Epithelial cell of esophagus (primary cell): ENCODE measurements at regions not wholly inside any gene's neighbourhood (a gene's known extent, or its start where the extent isn't known, plus 50 kb on each side); places are given as distances from the start of the nearest gene placed in this dataset.

Experiments
- DNase-seq: peaks from one replicate; pipeline ENCODE4 v3.0.0; 2010; ENCODE audit warnings: low read depth
- H3K4me3 ChIP-seq: 2 replicates; pipeline ENCODE4 v1.5.1; 2011; ENCODE audit warnings: mild to moderate bottlenecking, low read length, control low read depth
- TF ChIP-seq, protein P1 (sequence below): IDR thresholded peaks from 2 replicates; pipeline ENCODE4 v1.5.1; 2011; ENCODE audit warnings: low read depth, mild to moderate bottlenecking, low read length, control low read depth, inconsistent platforms; ENCODE audit not compliant: insufficient read depth; ENCODE audit errors: missing control alignments

DNA sequence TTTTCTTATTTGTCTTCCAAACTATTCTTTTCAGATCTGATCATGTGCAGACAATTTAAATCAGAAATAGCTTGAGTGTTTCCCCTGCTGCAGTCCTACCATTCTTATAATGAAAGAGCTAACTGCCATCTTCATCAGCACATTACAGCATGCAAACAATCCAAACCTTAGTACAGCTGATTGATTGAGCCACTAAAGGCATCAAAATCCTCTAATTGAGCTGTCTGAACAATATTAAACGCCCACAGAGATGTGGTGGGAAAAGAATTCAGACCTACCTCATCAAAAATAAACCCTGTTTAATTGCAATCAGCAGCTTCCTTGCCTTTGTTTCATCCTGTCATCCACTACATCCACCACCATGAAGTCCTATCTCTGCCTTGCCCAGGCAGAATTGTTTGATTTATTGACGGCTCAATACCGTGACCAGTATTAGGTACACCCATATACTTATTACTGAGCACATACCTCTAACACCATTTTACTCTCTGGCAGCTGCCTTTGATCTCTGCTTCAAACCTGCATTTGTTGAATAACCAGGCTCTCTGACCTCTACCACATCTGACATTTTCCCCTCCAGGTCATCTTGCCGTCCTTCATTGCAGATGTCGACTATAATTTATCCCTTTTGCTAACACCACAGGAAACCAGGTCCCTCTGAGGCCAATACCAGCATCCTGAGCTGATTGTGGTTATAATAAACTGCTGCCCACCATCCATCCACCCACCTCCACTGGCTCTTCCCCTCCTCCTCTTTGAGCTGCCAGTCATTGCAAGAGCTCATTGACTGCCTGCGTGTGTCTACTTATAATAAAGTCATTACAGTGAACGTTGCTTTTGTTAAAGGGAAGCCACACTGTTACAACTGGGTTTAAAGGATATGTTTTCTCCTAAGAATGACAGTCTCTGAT is 78.5 kb downstream of the RBM43 start:
- no peak for DNase-seq
- no peak overlapping the region for H3K4me3 ChIP-seq
- TF ChIP-seq, protein P1, sequence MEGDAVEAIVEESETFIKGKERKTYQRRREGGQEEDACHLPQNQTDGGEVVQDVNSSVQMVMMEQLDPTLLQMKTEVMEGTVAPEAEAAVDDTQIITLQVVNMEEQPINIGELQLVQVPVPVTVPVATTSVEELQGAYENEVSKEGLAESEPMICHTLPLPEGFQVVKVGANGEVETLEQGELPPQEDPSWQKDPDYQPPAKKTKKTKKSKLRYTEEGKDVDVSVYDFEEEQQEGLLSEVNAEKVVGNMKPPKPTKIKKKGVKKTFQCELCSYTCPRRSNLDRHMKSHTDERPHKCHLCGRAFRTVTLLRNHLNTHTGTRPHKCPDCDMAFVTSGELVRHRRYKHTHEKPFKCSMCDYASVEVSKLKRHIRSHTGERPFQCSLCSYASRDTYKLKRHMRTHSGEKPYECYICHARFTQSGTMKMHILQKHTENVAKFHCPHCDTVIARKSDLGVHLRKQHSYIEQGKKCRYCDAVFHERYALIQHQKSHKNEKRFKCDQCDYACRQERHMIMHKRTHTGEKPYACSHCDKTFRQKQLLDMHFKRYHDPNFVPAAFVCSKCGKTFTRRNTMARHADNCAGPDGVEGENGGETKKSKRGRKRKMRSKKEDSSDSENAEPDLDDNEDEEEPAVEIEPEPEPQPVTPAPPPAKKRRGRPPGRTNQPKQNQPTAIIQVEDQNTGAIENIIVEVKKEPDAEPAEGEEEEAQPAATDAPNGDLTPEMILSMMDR = no peak

DNA sequence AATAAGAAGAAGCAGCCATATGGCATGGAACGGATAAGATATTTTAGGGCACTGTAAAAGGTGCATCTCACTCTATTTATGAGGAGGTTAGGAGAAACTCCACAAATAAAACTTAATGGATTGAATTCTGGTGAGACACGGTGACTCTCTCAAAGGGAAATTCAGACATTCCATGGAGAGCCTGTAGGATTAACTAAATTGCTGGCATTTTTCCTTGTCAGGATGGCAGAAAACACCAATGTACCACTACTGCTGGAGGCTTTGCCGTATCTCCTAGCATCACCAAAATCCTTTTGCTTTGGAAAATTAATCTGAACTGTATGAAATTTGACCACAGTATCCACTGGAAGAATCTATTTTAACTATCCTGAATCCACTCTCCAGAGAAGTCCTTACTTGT is 79.3 kb downstream of the RBM43 start:
- DNase-seq = no peak
- H3K4me3 ChIP-seq = no peak overlapping the region
- TF ChIP-seq, protein P1 = no peak

DNA sequence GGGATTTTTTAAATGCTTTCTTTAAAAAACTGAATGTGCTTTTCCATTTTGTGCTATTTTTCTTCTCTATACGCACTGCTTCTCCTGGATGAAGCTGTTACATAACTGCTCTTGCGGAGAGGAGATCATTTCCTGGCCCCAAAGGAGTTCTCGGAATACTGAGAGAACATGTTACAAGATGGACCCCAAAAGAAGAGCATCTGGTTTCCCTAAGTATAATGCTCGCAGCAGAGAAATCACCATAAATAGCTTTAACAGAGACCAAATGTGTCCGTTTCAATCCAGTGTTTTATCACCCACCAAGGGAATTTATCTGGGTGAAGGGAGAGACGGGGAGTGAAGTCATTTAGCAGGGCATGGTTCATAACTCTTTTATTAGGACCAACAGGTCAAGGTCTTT is 80.1 kb downstream of the RBM43 start:
- no peak for DNase-seq
- TF ChIP-seq, protein P1 = no peak

DNA sequence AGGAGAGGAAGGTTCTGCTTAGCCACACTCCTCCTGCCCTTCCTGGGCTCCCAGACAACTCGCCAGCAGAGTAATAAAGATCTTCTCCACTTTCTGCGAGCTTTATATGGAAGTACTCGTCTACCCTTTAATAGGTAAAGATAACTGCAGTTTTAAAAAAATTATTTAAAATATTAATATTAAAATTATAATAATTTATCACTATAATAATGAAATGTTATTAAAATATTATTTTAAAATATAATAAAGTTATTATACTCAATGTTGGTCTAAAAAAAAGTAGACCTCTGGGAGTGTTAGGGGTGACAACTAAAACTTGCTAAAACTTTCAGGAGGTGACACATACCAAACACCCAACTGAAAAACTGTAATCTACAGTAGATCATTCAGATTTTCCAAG is 81.5 kb downstream of the RBM43 start:
- no peak overlapping the region for H3K4me3 ChIP-seq

More for the DNA sequence above, 80.1 kb downstream of the RBM43 start:
- H3K4me3 ChIP-seq = no peak overlapping the region

DNA sequence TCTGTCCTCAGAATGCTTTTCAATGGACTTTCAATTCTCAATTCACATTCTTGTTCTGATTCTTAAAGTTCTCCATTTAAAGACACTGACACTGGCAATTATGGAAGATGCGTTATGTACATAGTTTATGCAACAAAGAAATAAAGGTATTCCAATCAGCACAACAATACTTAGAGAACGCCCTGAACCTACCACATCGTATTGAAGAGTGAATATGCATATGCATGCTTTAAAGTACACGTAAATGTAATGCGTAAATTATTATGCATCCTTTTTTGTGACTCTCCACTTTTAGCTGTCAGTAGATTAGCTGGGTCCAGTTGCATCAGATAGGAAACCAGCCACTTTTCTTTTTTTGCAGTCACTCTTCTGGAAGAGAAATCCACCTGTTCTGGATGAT is 83.5 kb downstream of the RBM43 start:
- H3K4me3 ChIP-seq = no peak overlapping the region
- DNase-seq = no peak
- TF ChIP-seq, protein P1 = no peak

More for the DNA sequence above, 81.5 kb downstream of the RBM43 start:
- DNase-seq = no peak
- TF ChIP-seq, protein P1 = no peak

DNA sequence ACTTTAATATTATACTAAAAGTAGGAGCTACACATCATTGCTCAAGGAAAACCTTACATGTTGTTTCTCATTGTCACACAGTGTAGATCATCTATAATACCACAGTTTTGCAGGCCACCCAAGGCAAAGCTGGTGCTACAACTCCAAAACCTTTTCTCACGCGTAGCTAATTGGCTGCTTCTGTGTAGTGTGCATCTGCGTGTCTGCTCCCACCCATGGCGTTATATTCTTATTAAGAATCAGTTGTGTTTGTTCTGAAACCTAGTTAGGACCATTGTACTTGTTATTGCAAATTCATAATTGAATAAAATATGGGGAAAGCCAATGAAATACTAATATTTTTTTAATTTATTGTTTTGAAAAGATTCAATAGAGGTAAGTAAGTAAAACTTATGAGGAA is 83.9 kb downstream of the RBM43 start:
- no peak for DNase-seq
- TF ChIP-seq, protein P1 = no peak
- H3K4me3 ChIP-seq = no peak overlapping the region

DNA sequence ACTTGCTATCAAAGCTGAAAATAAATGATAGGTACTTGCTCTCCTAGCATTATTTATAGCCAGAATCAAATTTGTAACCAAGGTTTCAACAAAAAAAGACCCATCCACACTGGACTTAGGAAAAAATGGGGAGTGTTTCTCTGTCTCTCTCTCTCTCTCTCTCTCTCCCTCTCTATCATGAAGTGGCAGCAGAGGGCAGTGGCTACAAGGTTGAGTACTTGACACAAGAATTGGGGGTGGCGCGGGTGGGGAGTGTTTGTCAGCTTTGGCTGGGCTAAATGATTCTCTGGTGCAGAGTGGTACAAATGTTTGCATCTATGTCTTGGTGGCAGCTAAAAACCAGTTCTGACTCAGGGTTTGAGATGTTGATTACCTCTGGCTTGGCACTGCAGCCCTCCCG is 85.0 kb downstream of the RBM43 start:
- no peak for DNase-seq

More for the DNA sequence above, 85.0 kb downstream of the RBM43 start:
- H3K4me3 ChIP-seq = no peak overlapping the region
- TF ChIP-seq, protein P1 = no peak
